ENCODE measurements at regions not wholly inside any gene's neighbourhood (a gene's known extent, or its start where the extent isn't known, plus 50 kb on each side); places are given as distances from the start of the nearest gene placed in this dataset.
"Not testable (repeated sequence)": the region's sequence is repeated elsewhere in the genome, so short reads cannot be mapped to it uniquely, and the experiment has no call there.

DNA sequence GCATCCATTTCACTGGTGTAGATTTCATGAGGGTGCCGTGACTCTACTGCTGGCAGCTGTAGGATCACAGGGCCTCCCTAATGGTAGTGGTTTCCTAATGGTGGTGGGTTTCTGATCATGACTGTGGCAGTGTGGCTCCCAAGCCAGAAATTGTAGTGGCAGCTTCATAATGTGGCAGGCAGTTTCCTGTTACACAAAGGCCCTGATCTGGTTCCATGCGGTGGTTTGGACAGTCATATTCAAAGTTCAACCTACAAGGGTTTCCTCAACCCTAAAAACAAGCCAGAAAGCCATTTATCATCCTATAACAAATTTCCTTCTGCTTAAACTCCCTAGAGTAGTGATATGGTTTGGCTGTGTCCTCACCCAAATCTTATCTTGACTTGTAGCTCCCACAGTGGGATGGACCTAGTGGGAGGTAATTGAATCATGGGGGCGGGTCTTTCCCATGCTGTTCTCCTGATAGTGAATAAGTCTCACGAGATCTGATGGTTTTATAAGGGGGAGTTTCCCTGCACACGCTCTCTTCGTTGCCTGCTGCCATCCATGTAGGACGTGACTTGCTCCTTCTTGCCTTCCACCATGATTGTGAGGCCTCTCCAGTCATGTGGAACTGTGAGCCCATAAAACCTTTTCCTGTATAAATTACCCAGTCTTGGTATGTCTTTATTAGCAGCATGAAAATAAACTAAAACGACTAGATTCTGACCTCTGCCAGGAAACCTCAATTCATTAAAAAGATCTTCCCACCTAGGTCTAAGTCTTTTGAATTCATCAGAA lies 257.1 kb downstream of the EFCAB11 start:
- DNase-seq = no peak

DNA sequence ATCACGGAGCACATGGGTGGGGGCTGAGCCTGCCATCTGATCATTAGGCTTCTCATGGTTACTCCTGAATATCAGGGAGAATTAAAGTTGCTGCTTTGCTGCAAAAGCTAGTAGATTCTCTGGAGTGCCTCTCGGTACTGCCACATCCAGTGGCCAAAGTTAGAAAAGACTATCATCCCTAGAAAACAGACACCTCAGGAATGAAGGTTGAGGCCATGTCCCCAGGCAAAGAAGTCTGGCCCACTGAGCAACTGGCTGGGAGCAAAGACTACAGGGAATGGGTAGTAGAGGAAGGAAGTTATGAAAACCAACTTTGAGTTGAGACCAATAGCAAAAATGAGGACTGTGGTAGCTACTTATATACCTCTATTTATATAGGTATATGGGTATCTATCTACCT lies 258.7 kb downstream of the EFCAB11 start:
- DNase-seq = no peak

DNA sequence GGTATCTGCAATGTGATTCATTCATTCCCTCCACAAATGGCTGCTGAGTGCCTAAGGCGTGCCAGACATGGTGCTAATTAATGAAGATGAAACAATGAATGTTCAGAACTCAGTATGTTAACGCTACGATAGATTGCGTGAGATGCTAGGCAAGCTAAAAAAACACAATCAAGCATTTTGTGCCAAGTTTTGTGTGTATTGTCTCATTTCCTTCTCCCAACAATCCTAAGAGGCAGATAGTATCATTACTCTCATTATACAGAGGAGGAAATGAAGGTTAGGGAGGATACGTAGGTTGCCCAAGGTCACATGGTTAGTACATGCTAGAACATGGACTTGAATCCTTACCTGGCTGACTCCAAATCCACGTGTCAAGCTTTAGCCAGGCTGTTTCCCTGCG lies 264.4 kb downstream of the EFCAB11 start:
- DNase-seq = no peak

DNA sequence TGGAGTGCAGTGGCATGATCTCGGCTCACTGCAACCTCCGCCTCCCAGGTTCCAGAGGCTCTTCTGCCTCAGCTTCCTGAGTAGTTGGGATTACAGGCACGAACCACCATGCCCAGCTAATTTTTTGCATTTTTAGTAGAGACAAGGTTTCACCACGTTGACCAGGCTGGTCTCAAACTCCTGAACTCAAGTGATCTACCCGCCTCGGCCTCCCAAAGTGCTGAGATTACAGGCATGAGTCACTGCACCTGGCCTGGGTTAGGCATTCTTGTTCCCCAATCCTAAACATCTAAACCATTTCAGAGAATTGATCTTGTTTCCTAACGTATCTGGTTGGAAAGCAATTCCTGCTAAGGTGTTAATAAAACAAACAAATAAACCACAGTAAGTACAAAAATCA lies 264.8 kb downstream of the EFCAB11 start:
- not testable (repeated sequence) for DNase-seq

DNA sequence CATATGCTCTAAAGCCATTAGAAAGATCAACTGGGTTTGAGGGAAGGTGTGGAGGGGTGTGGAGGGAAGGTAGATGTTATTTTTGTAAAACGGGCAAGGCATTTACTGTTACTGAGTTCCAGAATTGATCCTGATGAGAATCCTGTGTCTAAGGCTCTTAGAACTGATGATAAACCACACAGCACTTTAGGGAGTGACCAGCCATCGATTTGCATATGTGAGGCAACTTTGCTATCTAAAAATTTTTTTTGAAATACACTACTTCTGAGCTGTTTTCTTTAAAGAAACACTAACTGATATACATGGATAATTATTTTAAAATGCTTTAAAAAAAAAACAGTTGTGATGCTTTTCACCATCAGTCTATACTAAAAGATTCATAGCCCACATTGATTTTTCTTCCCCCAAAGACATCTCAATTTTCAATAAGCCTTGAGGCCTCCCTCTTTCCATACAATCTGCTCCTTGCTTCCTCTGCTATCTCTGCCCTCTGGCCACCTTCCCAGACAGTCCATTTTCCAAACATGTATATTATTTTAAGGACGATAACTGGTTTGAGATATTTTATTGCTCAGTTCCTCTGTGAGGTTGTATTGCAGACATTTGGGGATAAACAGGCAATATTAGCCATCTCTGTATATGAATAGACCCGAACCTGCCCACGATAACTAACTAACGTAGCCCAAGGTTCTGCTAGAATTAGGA lies 265.9 kb downstream of the EFCAB11 start:
- DNase-seq = no peak

DNA sequence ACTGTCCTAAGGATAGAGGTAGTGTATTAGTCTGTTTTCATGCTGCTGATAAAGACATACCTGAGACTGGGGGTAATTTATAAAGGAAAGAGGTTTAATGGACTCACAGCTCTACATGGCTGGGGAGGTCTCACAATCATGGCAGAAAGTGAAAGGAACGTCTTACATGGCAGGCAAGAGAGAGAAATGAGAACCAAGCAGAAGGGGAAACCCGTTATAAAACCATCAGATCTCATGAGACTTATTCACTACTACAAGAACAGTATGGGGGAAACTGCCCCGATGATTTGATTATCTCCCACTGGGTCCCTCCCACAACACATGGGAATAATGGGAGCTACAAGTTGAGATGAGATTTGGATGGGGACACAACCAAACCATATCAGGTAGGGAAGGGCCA lies 267.4 kb downstream of the EFCAB11 start:
- not testable (repeated sequence) for DNase-seq

DNA sequence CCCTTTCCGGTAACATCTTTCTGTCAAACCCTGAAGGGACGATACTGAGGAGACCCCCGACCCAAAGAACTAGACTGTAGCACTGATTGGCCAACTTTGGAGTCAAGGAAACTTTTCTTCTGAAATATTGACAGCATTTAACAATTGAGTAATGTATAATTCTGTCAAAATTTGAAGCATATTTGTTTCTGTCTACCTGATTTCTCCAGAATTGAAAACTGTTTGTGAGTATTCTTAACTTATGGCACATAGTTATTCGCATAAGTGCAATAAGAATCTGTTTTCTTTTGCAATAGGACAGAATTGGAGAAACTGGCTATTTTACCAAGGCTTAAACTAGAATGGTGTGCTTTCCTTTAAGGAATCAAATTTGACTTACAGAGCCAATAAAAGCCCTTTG lies 267.1 kb upstream of the FOXN3 start:
- no peak for DNase-seq

DNA sequence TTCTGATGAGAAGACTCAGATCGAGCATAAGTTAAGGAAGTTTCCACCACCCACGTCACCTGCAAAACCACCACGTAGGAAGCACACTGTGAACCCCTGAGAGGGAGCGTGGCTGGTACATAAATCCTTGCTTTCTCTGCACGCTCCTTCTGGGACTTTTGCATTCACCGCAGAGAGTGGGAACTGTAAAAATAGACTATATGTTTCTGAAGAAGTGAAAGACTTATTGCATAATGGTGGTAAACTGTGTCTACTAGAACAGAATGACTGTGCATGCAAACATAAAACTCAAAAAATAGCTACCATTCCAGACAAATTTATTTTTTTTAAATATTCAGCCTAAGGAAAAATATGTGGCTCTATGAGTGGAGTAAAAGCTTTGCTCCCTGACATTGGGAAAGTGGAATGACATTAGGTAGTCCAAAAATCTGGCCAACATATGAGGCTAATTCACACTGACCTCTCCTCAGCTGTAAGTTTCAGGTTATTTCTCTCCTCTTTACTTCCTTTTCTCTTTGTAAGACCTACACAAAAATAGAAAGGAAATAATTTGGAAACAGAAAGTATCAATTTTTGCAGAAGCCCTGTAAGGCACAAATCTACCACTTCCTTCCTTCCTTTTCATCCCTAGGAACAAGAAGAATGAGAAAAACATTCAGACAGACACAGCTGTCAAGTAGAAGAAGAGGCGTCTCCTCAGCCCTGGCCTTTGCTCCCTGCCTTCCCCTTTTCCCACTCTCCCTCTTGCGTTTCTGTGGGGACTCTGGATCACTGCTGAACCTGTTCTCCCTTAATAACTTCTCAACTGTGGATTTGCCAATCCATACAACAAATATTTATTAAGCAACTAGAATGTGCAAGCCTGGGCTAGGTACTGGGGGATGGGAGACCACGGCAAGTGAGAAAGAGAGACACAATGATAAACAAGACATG lies 264.3 kb upstream of the FOXN3 start:
- DNase-seq = no peak

DNA sequence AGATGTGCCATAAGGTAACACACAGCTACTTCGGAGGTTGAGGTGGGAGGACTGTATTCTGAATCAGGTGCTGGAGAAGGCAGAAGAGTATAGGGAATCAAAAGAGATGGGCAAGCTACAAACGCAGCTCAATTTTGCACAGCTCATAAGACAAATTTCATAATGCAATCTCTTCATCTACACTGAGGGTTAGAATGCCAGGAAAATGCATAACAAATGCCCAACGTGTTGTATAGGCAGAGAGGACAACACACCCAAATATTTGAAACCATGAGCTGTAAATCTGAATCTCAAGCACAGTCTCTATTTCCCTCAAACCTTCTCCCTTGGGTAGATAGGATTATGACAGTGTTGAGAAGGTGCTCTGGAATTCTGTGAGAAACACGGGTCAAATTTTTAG lies 263.1 kb upstream of the FOXN3 start:
- no peak for DNase-seq

DNA sequence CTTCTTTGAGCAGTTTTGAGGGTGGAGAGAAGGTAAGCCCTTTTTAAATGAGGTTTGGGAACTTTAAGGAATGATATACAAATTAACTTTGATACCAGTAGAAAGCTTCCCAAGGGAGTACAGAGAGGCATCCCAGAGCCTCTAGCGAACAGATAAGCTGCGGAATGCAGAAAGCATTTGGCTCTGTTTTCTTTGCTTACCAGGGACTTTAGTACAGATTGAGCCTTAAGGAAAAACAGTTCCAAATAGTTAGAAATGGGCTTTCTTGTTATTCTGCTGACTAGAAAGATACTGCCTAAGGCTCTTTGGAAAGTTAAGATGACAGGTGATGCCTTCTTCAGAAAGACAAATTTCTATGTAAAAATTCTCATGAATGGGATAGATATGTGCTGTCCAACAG lies 261.7 kb upstream of the FOXN3 start:
- DNase-seq = no peak

DNA sequence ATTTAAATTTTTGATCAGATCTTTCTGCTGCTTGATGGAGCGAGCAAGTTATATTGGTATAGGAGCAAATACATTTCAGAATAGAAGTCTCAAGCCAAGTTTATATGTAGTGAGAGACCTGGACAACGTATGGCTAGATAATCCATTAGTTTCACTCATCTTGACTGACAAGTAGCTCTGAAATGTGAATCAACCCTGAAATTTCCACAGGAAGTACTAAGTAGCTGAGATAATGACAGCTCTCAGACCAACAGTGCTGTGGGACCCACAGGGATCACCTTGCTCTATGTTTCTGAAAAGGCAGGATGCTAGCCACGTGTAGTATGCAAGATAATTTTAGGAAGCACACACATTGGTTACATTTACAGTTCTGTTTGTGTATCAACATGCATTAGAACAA lies 258.6 kb upstream of the FOXN3 start:
- no peak for DNase-seq

DNA sequence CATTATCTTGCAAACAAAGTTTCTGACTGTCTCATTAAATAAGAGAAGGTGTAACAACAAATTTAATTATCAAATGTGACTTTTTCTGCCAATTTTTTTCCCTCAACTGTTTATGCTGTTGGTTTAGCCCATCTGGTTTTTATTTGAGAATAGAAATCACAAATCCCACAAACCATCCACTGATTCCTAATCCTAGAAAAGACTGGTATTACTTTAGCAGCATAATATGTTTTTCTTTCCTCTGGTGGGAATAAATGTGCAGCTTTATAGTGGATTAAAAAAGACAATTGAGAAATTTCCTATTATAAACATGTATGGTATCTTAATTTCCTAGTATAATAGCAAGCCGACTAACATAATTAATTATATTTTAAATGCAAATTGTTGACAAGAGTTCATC lies 257.9 kb upstream of the FOXN3 start:
- no peak for DNase-seq

DNA sequence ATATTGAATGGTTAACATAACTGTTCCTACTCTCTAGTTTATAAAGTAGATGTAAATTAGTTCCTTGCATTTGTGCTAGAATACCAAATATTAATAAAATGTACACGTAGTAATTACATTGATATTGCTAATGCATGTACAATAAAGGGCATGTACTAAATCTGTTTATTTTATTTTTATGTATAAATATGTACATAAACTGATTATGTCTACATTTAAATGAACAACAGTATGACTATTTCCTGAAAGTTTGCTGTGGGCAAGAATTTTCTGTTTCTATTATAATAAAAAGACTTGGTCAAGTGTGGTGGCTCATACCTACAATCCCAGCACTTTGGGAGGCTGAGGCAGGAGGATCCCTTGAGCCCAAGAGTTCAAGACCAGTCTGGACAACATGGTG lies 257.2 kb upstream of the FOXN3 start:
- DNase-seq = no peak

DNA sequence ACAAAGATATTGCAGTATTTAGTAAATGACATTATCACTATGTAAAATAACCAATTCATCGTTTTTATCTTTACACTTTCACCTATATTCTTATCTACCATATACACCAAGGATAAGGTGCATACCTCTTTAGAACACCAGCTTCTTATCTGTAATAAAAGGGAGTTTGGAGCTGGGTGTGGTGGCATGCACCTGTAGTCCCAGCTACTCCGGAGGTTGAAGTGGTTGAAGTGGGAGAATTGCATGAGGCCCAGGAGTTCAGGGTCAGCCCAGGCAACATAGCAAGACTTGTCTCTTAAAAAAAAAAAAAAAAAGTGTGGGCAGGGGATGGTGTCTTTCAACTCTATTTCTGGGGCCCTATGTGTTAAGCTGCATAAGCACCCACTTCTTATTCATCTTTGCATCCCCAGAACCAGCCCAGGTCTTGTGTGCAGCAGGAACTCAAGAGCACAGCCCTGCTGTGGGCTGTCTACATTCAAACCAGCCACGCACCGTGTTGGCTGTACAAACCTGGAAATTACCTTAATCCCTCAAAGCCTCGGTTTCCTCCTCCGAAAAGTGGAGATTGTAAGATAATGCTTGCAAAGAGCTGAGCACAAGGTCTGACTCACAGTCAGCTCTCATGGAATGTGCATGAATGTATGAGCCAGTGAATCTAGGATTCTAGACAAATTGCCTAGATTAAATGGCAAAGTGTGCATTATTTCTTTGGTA lies 256.6 kb upstream of the FOXN3 start:
- no peak for DNase-seq

DNA sequence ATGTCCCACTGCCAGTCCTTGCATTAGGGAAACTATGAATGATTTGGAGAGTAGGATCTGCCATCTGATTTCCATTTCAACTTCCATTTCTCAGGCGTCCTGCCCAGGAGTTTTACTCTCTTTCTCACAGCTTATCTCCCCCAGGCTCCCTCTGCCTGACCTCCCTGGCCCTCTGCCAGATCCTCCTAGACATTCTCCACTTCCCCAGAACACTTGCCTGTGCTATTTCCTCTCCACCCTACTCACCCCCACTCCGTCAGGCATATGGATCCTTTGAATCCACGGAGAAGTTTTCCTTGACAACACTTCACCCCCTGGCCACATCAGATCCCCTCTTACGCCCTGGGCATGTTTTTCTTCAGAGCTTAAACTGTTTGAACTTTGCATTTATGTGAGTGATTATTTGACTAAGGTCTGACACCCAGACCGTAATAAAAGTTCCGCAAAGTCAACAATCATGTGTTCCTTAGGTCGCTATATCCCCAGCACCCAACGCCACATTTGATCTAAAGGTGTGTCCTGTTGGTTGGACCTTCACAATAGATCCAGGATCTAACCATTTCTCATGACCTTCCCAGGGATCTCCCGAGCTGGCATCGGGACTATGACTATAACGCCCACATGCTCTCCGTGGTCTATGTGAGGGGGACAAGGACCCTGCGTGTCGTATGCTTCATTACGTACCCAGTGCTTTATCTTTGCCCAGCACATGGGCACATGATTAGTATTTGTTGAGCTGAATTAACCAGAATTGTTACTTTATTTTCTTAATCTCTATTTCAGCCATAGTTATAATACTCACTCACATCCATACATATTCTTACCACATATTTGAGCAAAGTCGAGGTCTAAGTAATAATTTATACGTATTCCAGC lies 255.8 kb upstream of the FOXN3 start:
- no peak for DNase-seq

DNA sequence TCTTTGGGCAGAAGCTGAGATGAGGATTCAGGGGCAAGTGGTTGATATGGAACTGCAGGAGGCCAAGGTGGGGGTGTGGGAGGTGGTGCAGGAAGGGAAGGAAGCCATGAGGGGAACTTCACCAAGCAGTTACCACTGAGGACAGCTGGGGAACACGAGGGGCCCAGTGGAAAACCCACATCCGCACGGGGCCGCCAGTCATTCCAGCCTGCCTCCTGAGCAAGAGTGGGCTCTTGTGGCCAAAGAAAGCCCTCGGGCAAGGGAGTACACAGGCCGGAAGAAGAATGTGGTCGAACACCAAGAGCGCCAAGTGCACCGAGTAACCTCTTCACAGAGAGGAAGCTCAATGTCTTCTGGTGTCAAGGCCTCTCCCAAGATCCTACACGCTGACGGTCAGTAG lies 252.2 kb upstream of the FOXN3 start:
- DNase-seq = no peak

DNA sequence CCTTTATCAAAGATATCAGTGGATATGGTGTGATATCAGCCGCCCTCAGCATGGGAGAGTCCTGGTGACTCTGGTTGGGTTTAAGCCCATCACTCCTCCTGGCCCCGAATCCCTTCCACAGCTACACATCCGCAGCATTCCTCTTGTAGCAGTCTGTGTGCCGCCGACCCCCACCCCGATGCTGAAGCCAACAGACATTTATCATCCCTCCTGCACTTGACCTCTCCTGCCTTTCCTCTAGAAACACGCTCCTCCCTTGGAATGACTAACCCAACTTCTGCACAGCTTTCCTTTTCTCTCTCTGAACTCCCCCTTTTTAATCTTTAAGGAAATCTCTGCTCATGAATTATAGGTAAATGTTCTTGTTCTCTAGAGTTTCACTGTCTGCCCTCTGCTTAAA lies 250.9 kb upstream of the FOXN3 start:
- DNase-seq = no peak

DNA sequence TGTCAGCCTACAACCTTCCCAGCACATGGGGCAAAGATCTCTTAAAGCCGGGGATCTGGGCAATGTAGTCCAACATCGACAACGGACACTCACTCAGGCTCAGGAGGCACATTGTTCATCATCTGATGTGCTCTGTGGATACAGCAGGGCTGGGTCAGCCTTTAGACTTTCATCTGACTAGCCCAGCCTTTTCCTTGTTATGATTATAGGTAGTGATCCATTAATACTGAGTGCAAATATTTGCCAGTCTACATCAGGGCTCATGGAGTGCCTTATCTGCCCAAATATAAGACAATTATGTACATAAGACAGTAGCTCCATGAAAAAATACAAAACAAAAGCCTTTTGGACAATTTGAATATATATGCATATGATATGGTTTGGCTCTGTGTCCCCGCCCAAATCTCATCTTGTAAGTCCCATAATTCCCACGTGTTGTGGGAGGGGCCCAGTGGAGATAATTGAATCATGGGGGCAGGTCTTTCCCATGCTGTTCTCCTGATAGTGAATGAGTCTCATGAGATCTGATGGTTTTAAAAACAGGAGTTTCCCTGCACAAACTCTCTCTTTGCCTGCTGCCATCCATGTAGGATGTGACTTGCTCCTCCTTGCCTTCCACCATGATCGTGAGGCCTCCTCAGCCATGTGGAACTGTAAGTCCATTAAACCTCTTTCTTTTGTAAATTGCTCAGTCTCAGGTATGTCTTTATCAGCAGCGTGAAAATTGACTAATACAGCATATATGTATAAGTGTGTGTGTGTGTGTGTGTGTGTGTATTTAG lies 248.5 kb upstream of the FOXN3 start:
- not testable (repeated sequence) for DNase-seq

DNA sequence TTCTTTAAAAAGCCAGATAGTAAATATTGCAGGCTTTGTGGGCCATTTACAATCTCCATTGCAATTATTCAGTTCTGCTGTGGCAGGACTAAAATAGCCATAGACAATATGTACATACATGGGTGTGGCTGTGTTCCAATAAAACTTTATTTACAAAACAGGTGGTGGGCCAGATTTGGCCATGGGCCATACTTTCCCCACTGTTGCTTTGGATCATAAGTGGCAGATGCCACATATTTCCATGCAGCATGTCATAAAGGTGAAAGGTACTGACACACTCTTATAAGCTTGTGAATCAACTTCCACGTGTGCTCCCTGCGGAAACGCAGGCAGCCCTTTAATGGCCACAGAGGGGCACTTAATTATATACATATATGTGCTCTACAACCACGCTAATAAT lies 244.4 kb upstream of the FOXN3 start:
- DNase-seq = no peak

DNA sequence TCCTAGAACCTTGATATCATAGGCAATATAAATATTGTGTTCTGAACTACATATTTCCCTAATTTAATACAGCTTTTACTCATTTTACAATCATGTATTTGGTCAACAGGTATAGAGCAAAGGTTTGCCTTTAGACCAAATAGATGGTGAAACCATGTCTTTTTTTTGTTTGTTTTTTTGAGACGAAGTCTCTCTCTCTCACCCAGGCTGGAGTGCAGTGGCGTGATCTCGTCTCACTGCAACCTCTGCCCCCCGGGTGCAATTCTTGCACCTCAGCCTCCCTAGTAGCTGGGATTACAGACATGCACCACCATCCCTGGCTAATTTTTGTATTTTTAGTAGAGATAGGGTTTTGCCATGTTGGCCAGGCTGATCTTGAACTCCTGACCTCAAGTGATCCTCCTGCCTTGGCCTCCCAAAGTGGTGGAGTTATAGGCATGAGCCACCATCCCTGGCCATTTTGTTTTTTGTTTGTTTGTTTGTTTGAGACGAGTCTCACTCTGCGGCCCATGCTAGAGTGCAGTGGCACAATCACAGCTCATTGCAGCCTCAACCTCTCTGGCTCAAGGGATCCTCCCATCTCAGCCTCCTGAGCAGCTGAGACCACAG lies 243.7 kb upstream of the FOXN3 start:
- not testable (repeated sequence) for DNase-seq

DNA sequence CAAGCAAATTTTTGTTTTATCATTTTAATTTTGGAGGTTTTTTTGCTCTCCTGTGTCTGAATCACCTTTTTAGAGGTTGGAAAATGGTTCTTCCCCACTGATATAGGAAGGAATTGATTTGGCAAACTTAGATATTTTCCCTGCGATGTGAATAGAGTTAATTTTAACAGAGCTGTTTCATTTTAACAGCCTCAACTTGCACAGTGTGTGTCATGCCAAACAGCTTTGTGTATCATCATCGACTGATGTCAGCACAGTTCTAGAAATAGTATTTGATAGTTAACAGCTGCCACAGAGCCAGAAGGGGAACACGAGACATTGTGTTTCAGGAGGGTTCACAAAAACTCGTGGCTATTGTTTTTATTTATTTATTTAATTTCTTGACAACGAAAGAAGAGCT lies 243.1 kb upstream of the FOXN3 start:
- no peak for DNase-seq
